ENCODE measurements at regions not wholly inside any gene's neighbourhood (a gene's known extent, or its start where the extent isn't known, plus 50 kb on each side); places are given as distances from the start of the nearest gene placed in this dataset.
"Not testable (repeated sequence)": the region's sequence is repeated elsewhere in the genome, so short reads cannot be mapped to it uniquely, and the experiment has no call there.

GRCh38 chr6:112910256-112910655, 563.1 kb downstream of the RFPL4B start:
- TF ChIP-seq CTCF (IDR thresholded peaks at IDR 0.05), result no peak
- Mint-ChIP-seq H3K4me1 (peaks cover 15% of the 10 kb centered on the region), H3K27me3 (ENCODE audit: low read depth, poor library complexity) (no peaks in the 10 kb centered on the region), H3K27ac (no peak overlapping the region), H3K36me3 (ENCODE audit: low read depth) (no peaks in the 10 kb centered on the region), H3K4me3 (no peak overlapping the region), H3K9me3 (peaks cover 5% of the 10 kb centered on the region)
- DNase-seq, result no peak

DNA sequence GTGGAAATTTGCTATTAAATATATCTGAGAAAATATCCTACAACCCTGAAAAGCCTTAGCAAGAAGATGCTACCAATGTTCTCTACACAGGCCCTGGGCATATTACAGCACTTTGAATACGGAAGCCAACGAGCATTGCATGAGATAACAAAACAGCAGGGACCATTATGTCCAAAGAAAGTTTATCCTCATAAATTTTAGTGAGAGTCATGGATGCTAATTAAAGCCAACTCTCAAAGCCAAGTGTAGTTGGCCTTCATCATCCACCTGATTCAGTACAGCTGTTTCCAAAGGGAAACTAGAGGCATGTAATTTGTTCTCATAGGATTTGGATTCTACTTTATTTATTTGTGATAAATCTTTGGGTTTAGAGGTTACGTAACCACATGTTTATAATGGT, 564.8 kb downstream of the RFPL4B start:
- no peak for TF ChIP-seq CTCF (IDR thresholded peaks at IDR 0.05)
- Mint-ChIP-seq H3K4me1 (peaks cover 8% of the 10 kb centered on the region), H3K27ac (no peak overlapping the region), H3K27me3 (ENCODE audit: low read depth, poor library complexity) (no peaks in the 10 kb centered on the region), H3K4me3 (no peak overlapping the region), H3K9me3 (peaks cover 5% of the 10 kb centered on the region), H3K36me3 (ENCODE audit: low read depth) (no peaks in the 10 kb centered on the region)
- DNase-seq, result no peak

DNA sequence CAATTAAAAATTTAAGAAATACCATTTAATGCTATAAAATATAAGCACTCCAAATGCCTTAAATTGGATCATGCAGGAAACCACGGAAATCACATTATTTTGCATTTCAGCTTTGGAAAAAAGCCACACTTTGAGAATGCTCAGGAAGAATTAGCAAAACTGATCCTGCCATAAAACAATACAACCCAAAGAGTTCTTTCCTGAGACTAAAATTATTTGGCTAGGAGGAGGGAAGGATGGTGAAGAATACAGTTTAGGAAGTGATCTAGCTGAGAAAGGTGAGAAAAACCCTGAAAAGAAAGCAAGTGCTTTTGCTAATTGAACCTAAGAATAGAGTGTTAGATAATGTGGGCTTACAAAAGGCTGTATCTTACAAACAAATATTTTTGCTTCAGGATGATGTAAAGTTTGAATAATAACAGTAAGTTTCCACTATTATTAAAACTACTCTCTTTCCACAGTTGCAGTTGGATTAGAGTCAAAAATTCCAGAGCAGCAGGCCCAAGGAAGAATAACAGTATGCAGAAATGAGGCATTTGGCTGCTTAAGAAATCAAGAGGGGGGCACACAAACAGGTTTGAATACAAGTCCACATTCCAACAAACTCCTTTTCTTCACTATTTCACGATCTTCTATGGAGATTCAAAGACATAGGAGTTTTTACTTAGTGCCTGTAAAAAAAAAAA, 565.4 kb downstream of the RFPL4B start:
- no peaks in the 10 kb centered on the region for H3K36me3 Mint-ChIP-seq (ENCODE audit: low read depth)
- H3K9me3 Mint-ChIP-seq, result peaks cover 5% of the 10 kb centered on the region
- H3K27me3 Mint-ChIP-seq (ENCODE audit: low read depth, poor library complexity), result no peaks in the 10 kb centered on the region
- peaks cover 3% of the 10 kb centered on the region for H3K4me1 Mint-ChIP-seq
- no peak for DNase-seq
- TF ChIP-seq CTCF (IDR thresholded peaks at IDR 0.05), result no peak
- no peak overlapping the region for H3K4me3 Mint-ChIP-seq
- H3K27ac Mint-ChIP-seq, result no peak overlapping the region

GRCh38 chr6:112919744-112920143, 572.6 kb downstream of the RFPL4B start:
- H3K4me1 Mint-ChIP-seq; H3K4me3 Mint-ChIP-seq; H3K27me3 Mint-ChIP-seq (ENCODE audit: low read depth, poor library complexity); H3K27ac Mint-ChIP-seq: not testable (repeated sequence)
- peaks cover 31% of the 10 kb centered on the region for H3K36me3 Mint-ChIP-seq (ENCODE audit: low read depth)
- peak; percentile 19 for DNase-seq
- H3K9me3 Mint-ChIP-seq, result peaks cover 47% of the 10 kb centered on the region

- Mint-ChIP-seq H3K27me3 (ENCODE audit: low read depth, poor library complexity) (peaks cover 2% of the 10 kb centered on the region), H3K9me3 (peaks cover 47% of the 10 kb centered on the region), H3K4me3 (no peak overlapping the region), H3K4me1 (no peaks in the 10 kb centered on the region), H3K27ac (no peak overlapping the region), H3K36me3 (ENCODE audit: low read depth) (peaks cover 31% of the 10 kb centered on the region)
- no peak for TF ChIP-seq CTCF (IDR thresholded peaks at IDR 0.05)
- no peak for DNase-seq
Observed at GRCh38 chr6:112920994-112921393, 573.9 kb downstream of the RFPL4B start.

GRCh38 chr6:112923940-112924587, 576.9 kb downstream of the RFPL4B start:
- Mint-ChIP-seq H3K36me3 (ENCODE audit: low read depth) (peaks cover 31% of the 10 kb centered on the region), H3K27me3 (ENCODE audit: low read depth, poor library complexity) (peaks cover 2% of the 10 kb centered on the region), H3K4me3 (no peak overlapping the region)

More at GRCh38 chr6:112923940-112924587, 576.9 kb downstream of the RFPL4B start:
- Mint-ChIP-seq H3K27ac (no peak overlapping the region), H3K9me3 (peaks cover 52% of the 10 kb centered on the region), H3K4me1 (no peaks in the 10 kb centered on the region)
- TF ChIP-seq CTCF (IDR thresholded peaks at IDR 0.05), result no peak
- DNase-seq, result no peak

Data from nephron progenitor cell (in vitro differentiated cells).